PC-9 (cell line): ENCODE measurements at regions not wholly inside any gene's neighbourhood (a gene's known extent, or its start where the extent isn't known, plus 50 kb on each side); places are given as distances from the start of the nearest gene placed in this dataset.

Experiments used
- EZH2 ChIP-seq: fragments of 200-600 bp; sonication (generic); IDR thresholded peaks from 2 replicates; pipeline ENCODE4 v1.8.0; 2017; ENCODE audit warnings: antibody characterized with exemption, low read depth
- TF ChIP-seq, protein P1 (sequence below): fragments of 200-600 bp; sonication (generic); conservative IDR thresholded peaks from 2 replicates; pipeline ENCODE4 v1.6.1; 2017; ENCODE audit warnings: mixed run types, antibody characterized with exemption, mild to moderate bottlenecking, moderate library complexity

DNA sequence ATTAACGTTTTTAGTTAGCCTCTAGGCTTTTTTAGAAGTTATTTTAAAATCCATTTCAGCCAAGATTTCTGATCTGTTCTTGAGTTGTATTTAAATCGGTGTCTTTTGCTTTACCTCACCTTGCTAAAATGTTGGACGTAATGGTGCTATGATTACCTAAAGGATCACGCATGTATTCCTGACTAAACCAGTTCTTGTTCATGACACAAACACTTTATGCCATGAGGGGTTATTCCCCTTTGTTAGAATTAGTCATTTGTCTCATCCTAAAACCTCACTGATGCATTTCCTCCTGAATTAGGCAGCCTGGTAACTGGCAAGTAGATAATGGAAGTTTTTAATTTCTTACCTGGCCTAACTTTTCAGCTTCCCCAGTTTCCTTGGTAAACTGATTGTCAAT, 185.4 kb upstream of the TANK start:
- TF ChIP-seq, protein P1, sequence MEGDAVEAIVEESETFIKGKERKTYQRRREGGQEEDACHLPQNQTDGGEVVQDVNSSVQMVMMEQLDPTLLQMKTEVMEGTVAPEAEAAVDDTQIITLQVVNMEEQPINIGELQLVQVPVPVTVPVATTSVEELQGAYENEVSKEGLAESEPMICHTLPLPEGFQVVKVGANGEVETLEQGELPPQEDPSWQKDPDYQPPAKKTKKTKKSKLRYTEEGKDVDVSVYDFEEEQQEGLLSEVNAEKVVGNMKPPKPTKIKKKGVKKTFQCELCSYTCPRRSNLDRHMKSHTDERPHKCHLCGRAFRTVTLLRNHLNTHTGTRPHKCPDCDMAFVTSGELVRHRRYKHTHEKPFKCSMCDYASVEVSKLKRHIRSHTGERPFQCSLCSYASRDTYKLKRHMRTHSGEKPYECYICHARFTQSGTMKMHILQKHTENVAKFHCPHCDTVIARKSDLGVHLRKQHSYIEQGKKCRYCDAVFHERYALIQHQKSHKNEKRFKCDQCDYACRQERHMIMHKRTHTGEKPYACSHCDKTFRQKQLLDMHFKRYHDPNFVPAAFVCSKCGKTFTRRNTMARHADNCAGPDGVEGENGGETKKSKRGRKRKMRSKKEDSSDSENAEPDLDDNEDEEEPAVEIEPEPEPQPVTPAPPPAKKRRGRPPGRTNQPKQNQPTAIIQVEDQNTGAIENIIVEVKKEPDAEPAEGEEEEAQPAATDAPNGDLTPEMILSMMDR = no peak
- TF ChIP-seq EZH2 = no peak
